RWPE1 (cell line): ENCODE measurements at regions not wholly inside any gene's neighbourhood (a gene's known extent, or its start where the extent isn't known, plus 50 kb on each side); places are given as distances from the start of the nearest gene placed in this dataset.
"Not testable (repeated sequence)": the region's sequence is repeated elsewhere in the genome, so short reads cannot be mapped to it uniquely, and the experiment has no call there.

ENCODE experiments used
- CTCF ChIA-PET: fragments of 350-600 bp; sonication (Branson Sonifier 250); formaldehyde crosslinking; extraction: SDS; loops from one replicate; lab custom pipeline; 2021; lab: Yijun Ruan, JAX
- POLR2A ChIA-PET: fragments of 400-600 bp; formaldehyde crosslinking; extraction: SDS; loops from one replicate; lab custom pipeline; 2020; ENCODE audit warnings: antibody characterized with exemption; ENCODE audit not compliant: low non-redundant PET; lab: Yijun Ruan, JAX
- DNase-seq: peaks from one replicate; pipeline ENCODE4 v3.0.0; 2012; ENCODE audit warnings: low spot score
- H3K27ac ChIP-seq: fragments of 450-650 bp; 2 replicates; pipeline ENCODE4 v1.5.1; 2017
- CTCF ChIP-seq: fragments of 450-650 bp; conservative IDR thresholded peaks from 2 replicates; pipeline ENCODE4 v1.5.1; 2017; ENCODE audit warnings: low read depth, mild to moderate bottlenecking

- no peak overlapping the region for H3K27ac ChIP-seq
- TF ChIP-seq CTCF: no peak
- ChIA-PET CTCF (no interaction called here), POLR2A (interaction anchor here (0.6 kb wide), 1 partner anchor 27 kb away, joined by 3 read pairs; no protein-coding TSS in a partner anchor)
- DNase-seq: no peak
Observed at GRCh38 chr13:28607187-28607955, 51.6 kb upstream of the POMP start.

GRCh38 chr13:28606466-28606865 lies 52.5 kb upstream of the POMP start:
- ChIA-PET CTCF (no interaction called here), POLR2A (no interaction called here)
- no peak for DNase-seq
- TF ChIP-seq CTCF: no peak
- H3K27ac ChIP-seq: no peak overlapping the region

GRCh38 chr13:28605147-28605546 lies 53.8 kb upstream of the POMP start:
- DNase-seq, POLR2A ChIA-PET, H3K27ac ChIP-seq, CTCF ChIA-PET: not testable (repeated sequence)

- TF ChIP-seq CTCF: no peak
- DNase-seq: no peak
- H3K27ac ChIP-seq: no peak overlapping the region
- ChIA-PET POLR2A (no interaction called here), CTCF (no interaction called here)
Observed at GRCh38 chr13:28603043-28603664, 55.8 kb upstream of the POMP start.

DNA sequence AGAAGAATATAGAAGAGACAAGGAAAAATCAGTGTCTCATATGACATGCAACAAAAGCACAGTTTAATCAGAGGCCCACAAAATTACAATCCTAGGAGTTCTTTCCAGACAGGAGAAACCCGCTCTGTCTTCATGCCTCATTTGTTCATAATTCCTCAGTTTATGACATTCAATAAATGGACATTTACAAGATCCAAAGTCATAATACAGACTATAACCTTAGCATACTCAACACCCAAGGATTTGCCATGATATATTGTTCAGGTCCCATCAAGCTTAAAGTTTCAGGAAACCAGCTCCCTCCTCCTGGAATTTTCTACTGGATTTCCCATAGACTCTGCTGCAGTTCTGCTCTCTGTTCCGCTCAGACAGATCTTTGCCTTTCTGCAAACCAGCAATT lies 56.4 kb upstream of the POMP start:
- POLR2A ChIA-PET: no interaction called here
- TF ChIP-seq CTCF: no peak
- no peak overlapping the region for H3K27ac ChIP-seq
- DNase-seq: no peak
- CTCF ChIA-PET: no interaction called here

DNA sequence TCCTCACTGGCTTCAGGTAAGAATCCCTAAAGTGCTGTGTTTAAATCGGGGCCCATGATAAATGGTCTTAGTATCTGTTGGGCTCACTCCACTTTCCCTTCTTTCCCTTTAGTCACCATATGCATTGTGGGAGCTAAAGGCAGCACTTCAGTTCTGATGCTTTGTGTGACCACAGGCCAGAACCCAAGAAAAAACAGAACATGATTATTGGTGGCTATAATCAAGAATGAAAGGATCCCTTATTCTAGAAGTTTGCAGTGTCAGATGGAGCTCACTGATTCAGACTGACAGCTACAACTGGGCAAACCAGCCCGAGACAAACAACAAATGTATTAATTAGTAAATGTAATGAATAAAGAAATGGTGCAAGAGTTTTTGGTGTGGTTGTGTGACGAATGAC lies 57.3 kb upstream of the POMP start:
- ChIA-PET CTCF (no interaction called here), POLR2A (no interaction called here)
- no peak overlapping the region for H3K27ac ChIP-seq
- DNase-seq: no peak
- no peak for TF ChIP-seq CTCF

DNA sequence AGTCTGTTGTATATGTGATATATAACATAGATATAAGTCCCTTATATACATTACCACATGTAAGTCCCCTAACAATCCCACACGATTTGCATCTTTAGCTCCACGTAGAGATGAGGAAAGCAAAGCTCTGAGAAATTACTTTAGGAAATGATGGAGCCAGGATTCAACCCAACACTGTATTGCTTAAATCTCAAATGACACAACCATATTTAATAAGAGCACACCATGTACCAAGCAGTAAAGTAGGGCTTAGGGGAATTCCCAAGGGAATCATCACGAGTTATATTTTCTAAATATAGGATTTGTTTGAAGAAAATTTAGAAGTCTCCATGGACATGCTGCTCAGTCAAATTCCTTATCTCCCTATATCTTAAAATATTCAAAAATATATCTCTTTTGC lies 61.3 kb upstream of the POMP start:
- CTCF ChIA-PET: no interaction called here
- no peak overlapping the region for H3K27ac ChIP-seq
- TF ChIP-seq CTCF: no peak
- POLR2A ChIA-PET: no interaction called here
- DNase-seq: no peak
